ENCODE measurements at regions not wholly inside any gene's neighbourhood (a gene's known extent, or its start where the extent isn't known, plus 50 kb on each side); places are given as distances from the start of the nearest gene placed in this dataset.

DNA sequence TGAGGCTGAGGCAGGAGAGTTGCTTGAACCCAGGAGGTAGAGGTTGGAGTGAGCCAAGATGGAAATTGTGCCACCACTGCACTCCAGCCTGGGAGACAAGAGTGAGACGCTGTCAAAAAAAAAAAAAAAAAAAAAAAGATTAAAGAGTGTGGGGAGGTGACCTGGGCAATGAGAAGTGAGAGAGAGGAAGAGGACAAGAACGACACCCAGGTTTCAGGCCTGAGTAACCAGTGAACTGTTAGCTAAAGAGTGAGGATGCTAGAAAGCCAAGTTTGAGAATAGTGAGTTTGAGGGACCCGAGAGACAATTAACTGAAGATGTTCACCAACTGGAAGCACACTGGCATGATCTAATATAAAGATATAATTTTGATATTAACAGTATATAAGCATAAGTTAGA is 85.4 kb upstream of the TNFAIP3 start:
- no peak for DNase-seq (ENCODE audit: low read depth)

DNA sequence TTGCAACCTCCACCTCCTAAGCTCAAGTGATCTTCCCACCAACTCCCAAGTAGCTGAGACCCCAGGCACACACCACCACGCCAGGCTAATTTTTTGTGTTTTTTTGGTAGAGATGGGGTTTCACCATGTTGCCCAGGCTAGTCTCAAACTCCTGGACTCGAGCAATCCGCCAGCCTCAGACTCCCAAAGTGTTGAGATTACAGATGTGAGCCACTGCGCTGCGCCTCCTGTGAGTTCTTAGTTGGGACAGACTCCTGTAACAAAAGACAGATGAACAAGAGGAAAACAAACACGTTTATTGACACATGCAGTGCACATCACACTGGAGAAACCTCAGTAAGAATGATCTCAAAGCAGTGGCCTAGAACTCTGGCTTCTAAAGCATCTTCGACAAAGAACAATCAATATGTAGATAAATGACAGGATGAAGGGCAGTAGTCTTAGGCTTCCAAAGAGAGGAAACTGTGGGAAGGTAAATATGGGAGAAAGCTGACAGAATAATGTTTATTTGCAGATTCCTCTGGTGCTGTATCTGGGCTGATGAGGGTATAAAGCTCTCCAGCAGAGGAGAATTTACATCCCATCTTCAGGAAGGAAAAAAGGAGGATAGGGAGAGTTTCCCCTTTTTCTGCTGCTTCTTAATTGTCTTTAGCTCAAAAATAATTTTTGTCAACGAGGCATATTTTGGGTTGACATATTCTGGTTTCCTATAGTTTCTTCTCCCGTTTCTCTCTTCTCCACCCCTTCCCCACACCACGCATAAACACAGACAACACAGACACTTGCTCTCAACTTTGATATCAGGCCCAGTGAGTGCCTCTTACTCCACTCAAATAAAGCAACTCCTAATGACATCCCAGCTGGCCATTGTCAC is 84.7 kb upstream of the TNFAIP3 start:
- no peak for DNase-seq (ENCODE audit: low read depth)

DNA sequence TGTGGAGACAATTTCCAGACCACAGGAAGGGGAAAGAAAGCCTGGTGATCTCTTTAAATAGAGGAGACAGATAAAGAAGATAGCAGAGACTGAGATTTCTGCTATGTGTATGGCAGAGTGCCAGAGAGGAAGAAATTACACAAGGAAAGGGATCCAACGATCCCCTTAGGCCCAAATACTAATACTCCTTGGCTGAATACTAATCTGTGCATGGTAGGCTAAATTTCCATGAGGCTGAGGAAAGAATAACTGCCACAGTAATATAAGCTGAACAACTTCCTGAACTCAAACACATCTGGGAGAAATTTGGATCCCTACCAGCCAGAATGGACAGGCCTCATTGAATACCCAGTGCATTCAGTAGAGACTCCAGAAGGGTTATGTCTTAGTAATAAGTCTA is 83.3 kb upstream of the TNFAIP3 start:
- no peak for DNase-seq (ENCODE audit: low read depth)

DNA sequence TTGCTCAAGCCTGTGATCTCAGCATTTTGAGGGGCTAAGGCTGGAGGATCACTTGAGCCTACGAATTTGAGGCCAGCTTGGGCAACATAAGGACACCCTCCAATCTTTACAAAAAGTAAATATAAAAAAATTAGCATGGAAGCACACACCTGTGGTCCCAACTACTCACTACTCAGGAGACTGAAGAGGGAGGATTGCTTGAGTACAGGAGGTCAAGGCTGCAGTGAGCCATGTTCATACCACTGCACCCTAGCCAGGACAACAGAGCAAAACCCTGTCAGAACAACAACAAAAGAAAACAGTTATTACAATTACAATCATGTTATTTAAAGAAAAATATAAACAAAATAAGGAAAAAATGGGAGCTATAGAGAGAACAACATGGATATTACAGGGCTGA is 82.5 kb upstream of the TNFAIP3 start:
- DNase-seq (ENCODE audit: low read depth): no peak

DNA sequence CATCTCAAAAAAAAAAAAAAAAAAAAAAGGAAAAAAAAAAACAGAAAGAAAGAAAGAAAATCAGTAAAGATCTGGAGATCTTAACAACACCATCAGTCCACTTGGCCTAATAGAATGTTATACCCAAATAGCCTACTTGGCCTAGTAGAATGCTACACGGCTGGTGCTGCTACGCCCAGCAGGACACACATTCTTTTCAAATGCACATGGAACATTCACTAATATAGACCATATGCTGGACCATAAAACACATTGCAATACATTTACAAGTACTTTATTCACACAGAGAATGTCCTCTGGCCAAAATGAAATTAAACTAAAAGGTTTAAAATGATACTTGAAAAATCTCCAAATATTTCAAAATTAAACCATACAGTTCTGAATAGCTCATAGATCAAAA is 80.0 kb upstream of the TNFAIP3 start:
- no peak for DNase-seq (ENCODE audit: low read depth)

DNA sequence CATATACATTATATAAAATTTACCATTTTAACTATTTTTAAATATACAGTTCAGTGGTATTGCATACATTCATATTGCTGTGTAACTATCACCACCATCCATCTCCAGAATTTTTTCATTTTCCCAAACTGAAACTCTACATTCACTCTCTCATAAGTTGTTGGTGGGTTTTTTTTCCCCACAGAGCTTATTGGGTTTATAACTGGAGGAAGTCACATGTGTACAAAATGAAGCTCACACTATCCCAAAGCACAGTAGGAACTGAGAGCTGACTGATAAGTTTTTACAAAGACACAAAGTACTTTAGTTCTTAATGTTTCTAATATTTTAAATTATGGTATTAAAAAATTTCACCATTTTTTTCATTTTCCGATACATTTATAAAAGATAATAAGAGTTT is 78.8 kb upstream of the TNFAIP3 start:
- no peak for DNase-seq (ENCODE audit: low read depth)

DNA sequence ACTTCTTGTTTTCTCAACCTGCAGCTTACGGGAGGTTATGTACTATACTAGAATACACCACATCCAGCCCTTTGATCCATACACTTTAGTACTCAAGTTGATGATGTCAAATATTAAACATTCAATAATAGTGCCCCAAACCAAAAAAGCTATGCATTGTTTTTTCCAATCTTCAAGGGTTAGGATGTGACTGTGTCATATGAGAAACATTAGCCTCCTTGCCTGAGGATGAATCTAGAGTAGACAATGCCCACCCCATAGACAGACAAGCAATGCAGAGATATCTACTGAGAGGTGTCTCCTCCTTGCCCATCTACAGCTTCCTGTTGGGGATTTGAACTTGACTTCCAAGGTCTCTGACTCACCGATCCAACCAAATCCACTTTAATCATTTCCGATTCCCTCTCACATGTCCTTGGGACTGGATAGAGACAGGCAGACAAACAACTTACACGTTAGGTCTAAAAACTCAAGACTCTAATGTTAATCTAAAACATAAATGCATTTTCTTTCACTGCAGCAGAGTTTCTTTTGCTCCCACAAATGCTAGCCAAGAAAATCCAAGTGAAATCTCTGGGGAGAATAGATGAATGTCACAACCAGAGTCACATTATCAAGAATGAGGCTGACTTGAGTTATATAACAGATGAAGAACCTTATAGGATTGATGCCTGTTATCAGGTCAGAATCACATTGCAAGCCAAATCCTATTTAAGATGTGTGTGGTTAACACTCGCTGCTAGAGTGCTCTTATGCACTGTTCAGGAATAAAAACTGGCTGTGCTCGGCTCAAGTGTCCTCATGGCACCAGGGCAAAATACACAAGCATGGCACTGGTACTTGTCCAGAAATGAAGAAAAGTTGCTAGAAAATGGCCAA is 75.5 kb upstream of the TNFAIP3 start:
- no peak for DNase-seq (ENCODE audit: low read depth)

DNA sequence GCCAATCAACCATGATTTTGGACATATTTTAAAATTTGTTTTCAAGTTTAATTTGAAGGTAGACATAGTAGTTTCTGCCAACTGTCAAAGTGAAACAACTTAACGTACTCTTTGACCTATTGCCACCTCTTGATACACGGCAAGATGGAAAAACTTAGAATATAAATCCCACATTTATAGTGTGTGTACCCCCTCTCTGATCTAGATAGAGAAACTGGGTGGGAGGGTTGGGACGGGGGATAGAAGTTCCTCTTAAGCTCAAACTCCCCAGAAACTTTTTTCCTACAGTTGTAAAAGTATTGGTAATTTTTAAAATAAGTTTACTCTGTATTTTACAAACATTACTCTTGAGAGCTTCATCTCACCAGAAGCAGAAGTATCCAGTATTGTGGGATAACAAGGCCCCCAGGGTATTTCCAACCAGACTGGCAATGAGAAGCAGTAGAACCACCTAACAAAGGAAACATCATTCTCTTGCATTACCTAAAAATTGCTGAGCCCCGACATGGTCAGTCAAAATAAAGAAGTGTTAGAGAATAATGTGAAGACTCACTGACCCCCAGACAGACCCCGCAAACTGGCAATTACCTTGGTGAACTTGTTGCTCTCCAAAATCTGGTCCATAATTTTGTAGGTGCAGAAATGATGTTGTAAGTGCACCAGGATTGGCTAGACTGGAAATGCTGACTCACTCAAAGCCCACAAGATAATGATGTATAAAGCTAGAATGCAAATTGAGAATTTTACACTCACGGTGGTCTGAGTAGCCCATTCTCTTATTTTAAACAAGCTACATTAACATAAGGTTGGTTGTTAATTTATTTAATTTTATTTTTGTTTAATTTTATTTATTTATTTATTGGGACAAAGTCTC is 74.7 kb upstream of the TNFAIP3 start:
- no peak for DNase-seq (ENCODE audit: low read depth)

DNA sequence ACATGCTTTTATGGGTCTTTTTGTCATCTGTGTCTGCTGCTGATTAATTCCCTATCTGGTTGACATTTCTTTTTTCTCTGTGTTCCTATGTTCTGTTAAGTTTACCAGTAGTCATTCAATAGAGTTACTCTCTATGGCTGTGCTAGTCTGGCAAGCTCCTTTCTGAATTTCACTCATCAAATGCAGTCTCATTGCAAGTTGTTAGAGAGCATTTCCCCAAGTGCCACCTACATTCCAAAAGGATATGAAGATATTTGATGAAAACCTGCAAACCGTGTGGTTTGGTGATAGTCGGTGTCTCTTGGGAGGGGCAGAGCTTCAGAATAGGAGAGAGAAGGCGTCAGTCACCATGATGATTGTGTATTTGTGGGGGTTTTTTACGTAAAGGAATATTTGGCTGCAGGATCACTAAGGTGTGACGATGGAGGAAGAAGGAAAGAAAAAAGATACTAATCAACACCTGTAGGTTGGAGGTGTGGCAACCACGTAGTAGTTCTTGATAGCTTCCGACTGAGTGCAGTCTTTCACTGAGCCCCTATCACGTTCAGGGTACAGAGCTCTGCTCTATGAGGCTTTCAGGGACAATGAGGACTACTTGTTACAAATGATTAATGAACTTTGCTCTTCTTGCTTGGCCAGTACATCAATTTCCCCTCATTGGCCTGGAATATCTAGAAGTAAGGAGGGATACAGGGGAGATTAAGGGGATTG is 73.1 kb upstream of the TNFAIP3 start:
- DNase-seq (ENCODE audit: low read depth): no peak

DNA sequence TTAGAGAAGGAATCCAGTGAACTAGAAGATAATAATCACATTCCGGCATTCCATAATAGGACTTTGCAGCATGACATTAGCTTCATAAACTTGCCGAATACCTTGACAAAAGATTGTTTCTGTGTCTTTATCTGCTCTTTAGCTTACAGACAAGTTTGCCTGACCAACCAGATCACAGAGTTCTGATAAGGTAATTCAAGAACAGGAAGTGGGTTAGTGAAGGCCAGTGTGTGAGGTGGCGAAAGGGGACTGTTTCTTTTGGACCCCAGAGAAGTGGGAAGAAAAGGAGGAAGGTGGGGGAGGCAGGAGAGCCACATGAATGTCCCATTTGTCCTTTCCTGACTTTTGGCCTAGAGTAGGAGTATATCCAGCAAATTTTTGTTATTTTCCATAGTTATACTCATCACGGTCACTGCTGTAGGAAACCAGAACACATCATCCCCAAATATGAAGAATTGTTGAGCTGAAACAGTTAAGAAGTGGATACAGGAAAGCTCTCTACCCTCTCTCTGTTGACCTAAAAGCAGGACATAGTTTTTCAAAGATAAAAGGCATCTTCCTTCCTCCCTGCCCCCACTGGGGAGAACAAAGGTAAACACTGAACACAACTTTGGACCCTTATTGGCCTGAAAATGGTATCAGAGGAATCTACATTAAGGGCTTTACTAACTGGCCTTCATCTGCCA is 72.4 kb upstream of the TNFAIP3 start:
- DNase-seq (ENCODE audit: low read depth): no peak

DNA sequence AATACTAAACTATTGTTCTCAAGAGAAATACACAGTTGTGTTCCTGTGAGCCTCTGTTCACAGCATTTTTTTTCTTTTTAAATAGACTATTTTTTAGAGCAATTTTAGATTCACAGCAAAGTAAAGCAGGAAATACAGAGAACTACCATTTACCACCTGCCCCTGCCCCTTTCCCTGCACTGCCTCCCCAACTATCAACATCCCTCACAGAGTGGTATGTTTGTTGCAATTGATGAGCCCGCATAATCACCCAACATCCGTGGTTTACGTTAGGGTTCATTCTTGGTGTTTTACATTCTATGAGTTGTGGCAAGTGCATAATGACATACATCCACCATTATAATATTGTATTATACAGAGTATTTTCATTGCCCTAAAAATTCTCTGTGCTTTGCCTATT is 71.6 kb upstream of the TNFAIP3 start:
- no peak for DNase-seq (ENCODE audit: low read depth)

DNA sequence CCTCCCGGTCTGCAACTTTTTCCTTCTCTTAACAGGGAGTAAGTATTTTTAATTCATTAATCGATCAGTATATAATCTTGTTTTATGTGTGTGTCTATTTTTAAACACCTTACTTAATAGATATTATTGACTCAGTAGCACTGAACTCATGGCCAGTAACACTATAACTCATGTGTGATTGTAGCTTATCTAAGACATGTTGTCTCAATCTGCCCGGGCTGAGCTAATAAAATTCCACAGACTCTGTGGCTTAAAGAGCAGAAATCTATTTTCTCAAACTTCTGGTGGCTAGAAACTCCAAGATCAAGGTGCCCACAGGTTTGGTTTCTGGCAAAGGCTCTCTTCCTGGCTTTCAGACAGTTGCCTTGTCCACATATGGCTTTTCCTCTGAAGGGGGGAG is 68.8 kb upstream of the TNFAIP3 start:
- DNase-seq (ENCODE audit: low read depth): no peak

DNA sequence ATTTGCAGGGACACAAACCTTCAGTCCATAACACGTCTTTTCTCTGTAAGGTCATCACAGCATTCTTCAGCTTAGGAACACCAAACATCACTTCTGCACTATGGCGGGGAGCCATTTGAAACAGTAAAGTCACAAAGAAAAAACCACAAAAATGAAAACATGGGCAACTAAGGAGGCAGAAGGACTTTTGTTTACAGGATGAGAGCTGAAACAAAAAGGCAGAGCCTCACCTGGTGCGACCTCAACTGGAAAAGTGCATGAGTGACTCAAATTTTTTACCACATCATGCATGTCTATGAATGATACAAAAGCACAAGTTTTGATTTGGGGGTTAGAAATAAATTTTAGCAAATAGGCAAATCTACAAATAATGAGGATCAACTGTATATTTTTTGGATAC is 68.2 kb upstream of the TNFAIP3 start:
- DNase-seq (ENCODE audit: low read depth): no peak

DNA sequence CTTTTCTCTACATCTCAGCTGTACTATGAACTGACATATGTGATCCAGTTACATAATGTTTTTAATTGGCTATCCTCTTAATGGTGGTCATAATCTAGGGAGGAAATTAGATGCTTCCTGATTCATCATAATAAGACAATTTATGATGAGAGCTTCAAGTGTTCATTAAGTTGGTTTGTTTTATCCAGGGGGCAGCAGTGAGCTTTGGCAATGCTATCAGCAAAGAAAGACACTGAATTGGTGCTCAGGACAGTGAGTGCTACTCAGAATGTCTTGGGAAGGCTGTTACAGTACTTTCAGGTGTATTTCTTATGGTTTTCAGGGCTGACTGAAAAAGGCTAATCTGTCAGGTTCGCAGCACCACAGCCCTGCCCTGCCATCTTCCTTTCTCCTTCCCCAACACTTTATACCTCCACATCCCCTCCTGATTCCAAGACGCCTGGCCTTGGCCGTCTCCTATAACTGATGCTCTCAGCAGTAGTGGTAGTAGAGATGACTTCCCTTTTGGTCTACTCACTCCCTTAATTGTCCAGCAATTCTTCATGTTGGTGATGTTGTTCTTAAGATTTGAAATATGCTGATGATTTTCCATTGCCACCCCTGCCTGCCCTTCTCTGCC is 67.0 kb upstream of the TNFAIP3 start:
- DNase-seq (ENCODE audit: low read depth): no peak

DNA sequence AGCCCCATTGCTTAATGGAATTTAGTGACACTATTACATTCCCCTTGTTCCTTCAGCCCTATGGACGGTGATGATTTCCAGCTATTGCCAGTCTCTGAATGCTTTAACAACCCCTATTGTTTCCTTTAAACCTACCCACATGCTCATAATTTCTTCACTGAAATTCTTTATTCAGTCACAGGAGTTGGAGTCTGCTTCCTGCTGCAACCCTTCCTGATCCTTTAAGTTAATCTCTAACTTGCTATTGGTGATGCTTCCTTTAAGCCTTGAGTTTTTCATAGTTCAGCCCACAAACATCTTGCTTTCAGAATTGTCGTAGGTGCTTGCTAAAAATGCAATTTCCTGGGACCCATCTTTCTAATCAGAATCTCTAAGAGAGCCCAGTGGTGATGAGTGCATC is 66.3 kb upstream of the TNFAIP3 start:
- no peak for DNase-seq (ENCODE audit: low read depth)

DNA sequence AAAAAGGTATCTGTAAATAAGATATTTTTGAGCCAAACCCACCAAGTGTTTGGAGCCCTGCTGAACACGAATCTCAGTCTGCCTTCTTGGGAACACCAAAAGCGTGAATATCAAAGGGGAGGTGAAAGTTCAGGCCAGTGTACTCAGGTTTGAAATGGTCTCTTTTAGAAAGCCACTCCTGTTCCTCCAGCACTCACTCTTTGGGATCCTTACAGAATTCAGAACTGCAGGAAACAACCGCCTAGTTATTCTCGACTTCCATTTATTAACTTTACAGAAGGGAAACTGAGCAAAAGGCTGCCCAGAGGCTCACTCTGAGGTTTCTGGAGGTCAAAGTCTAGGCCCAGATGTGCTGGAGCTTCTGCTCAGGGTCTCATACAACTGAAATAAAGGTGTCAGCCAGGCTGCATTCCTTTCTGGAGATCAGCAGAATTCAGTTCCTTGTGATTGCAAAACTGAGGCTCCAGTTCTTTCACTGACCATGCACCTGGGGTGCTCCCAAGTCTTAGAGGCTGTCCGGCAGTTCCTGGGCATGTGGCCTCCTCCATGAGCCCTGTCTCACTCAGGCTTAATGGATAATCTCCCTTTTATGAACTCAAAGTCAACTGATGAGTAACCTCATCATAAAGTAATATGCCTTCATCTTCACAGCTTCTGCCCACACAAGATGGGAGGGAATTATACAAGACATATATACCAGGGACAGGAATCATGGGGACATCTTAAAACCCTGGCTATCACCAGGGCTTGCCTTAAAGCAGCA is 65.5 kb upstream of the TNFAIP3 start:
- no peak for DNase-seq (ENCODE audit: low read depth)

DNA sequence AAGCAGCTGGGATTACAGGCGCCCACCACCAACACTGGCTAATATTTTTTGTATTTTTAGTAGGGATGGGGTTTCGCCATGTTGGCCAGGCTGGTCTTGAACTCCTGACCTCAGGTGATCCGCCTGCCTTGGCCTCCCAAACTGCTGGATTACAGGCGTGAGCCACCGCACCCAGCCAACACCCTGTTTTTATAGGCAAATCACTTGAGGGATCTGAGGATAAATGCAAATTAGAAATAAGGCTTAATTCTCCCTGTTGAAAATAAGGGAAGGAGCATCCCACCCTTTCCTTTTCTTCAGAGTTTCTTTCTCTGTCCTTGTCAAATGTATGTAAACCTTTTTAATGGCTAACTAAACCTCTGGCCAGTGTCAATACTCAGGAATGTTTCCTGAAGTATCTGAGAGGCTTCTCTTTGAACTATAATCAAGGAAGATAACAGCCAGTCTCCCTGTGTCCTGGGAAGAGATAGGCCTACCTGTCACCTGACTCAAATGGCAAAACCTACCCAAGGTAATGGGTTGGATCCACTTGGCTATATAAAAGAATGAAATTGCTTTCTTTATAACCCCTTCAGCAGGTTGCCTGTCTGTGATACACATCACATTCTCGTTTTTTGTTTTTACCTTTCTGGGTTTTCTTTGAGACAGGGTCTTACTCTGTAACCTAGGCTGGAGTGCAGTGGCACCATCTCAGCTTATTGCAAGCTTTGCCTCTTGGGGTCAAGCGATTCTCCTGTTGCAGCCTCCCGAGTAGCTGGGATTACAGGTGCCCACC is 64.5 kb upstream of the TNFAIP3 start:
- DNase-seq (ENCODE audit: low read depth): no peak

DNA sequence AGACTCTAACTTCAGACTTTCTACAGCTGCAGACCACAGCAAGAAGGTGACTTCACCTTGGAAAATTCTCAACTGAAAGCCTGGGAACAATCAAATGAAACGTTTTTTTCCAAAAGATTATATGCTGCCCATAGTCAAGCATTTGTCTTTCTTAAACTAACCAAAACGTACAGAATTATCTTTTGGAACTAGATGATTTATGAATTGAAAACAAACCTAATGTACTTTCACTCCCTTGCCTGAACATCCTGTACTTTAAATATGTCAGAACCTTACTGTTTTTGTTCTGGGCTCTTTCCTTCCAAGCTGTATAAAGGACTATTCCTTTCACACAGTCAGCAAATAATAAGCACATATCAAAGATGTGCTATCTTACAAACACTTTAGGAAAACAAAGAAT is 62.4 kb upstream of the TNFAIP3 start:
- no peak for DNase-seq (ENCODE audit: low read depth)

DNA sequence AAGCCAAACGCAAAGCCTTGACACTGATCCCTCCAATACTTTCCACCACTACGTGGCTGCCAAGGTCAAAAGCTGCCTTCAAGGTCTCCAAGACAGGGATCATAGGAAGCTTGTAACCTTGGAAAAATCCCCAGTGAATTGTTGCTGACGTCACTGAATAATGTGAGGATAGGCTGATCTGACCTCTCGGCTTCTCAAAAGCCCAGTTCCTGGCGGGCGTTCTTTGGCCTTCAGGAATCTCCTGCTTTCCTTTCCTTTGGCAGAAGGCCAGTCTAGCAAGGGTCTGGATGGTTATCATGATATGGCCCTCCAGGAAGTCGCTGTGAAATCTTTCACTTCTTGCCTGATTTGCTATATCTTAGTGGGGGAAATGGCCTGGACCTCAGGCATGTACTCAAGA is 61.4 kb upstream of the TNFAIP3 start:
- no peak for DNase-seq (ENCODE audit: low read depth)

Measured in GM04503 (cell line).